ENCODE measurements at regions not wholly inside any gene's neighbourhood (a gene's known extent, or its start where the extent isn't known, plus 50 kb on each side); places are given as distances from the start of the nearest gene placed in this dataset.
"Not testable (repeated sequence)": the region's sequence is repeated elsewhere in the genome, so short reads cannot be mapped to it uniquely, and the experiment has no call there.

GRCh38 chr14:104262515-104263514 lies 124.4 kb downstream of the KIF26A start:
- Mint-ChIP-seq H3K27ac (no peak overlapping the region), H3K27me3 (peaks cover 10% of the 10 kb centered on the region)

DNA sequence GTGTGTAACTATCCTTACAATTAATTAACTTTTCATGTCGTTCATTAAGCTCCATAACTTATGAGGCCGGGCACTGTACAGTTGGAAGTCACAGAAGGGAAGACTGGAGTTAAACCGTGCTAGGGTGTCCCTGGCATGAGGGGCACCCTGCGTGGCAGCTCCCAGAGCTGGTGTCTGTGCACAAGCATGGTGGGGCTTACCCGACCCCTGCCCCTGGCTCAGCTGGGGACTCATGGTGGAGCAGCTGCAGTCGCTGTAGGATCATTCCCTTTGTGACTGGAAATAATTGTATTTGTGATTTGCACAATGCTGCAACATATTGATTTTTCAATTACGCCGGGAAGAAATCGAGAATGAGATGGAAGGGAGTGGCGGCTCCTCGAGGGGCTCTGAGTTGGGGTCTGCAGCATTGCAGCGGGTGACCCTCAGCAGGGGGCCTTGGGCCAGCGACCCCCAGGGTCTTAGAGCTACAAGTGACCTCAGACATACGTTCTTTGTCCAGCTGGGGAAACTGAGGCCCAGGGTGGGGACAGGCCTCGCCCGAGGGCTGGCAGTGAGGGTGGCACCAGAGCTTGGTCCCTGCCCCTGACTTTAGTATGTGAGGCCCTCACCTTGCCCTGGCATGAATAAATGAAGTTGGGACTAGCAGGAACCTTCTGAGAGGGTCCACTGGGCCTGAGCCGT lies 125.4 kb downstream of the KIF26A start:
- peak overlapping the region in 1 of 4 donors; percentile 72 for H3K4me3 Mint-ChIP-seq
- no peaks in the 10 kb centered on the region for H3K36me3 Mint-ChIP-seq
- H3K9me3 Mint-ChIP-seq = peaks cover 0 to 12% (median 10%) of the 10 kb centered on the region in 3 donors
- H3K27me3 Mint-ChIP-seq = peaks cover 7% of the 10 kb centered on the region
- no peaks in the 10 kb centered on the region for H3K4me1 Mint-ChIP-seq
- H3K27ac Mint-ChIP-seq = no peak overlapping the region

More at GRCh38 chr14:104262515-104263514, 124.4 kb downstream of the KIF26A start:
- peaks cover 3% of the 10 kb centered on the region for H3K36me3 Mint-ChIP-seq
- peaks cover 0 to 16% (median 10%) of the 10 kb centered on the region in 3 donors for H3K9me3 Mint-ChIP-seq
- H3K4me1 Mint-ChIP-seq = no peaks in the 10 kb centered on the region
- H3K4me3 Mint-ChIP-seq = no peak overlapping the region

- no peak overlapping the region for H3K4me3 Mint-ChIP-seq
- H3K36me3 Mint-ChIP-seq = no peaks in the 10 kb centered on the region
- H3K4me1 Mint-ChIP-seq = peaks cover 0 to 2% (median 0%) of the 10 kb centered on the region in 3 donors
- H3K27me3 Mint-ChIP-seq = peaks cover 4% of the 10 kb centered on the region
- H3K9me3 Mint-ChIP-seq = peaks cover 0 to 12% (median 10%) of the 10 kb centered on the region in 3 donors
- H3K27ac Mint-ChIP-seq = no peak overlapping the region
These were observed 126.3 kb downstream of the KIF26A start for GRCh38 chr14:104264495-104265265.

DNA sequence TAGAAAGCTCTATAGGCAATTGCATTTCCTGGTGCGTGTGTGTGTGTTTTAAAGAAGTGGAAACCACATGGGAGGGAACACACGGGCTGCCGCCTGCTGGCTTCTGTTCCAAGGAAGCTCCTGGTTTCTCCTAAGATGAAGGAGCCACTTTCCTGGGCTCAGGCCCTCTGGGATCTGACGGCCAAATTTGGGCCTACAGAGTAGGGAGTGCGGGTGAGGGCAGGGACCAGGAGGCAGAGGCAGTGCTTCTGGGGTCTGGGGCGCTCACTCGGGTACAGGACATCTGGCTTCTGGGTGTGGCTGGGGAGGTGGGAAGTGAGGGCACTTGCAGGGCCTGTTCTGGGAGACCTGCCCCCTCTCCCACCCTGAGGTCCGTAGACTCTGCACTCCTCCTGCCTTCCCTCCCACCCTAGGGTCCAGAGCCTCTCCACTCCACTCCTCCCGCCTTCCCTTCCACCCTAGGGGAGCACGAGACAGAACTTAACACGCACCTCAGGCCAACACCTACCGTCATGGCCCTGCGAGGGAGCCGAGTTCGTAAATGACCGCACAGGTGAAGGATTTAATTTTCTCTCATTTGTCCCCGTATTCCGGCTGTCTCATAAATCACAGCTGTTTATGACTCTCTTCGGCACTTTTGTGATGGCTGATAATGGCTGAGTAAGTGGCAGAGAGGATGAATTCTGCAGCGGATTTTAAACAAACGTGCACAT lies 127.7 kb downstream of the KIF26A start:
- Mint-ChIP-seq H3K4me1 (peaks cover 0 to 2% (median 0%) of the 10 kb centered on the region in 3 donors), H3K4me3 (peak overlapping the region in 1 of 4 donors; percentile 45), H3K9me3 (peaks cover under 1 to 8% (median 3%) of the 10 kb centered on the region in 3 donors), H3K27me3 (peaks cover 4% of the 10 kb centered on the region), H3K36me3 (no peaks in the 10 kb centered on the region), H3K27ac (no peak overlapping the region)

DNA sequence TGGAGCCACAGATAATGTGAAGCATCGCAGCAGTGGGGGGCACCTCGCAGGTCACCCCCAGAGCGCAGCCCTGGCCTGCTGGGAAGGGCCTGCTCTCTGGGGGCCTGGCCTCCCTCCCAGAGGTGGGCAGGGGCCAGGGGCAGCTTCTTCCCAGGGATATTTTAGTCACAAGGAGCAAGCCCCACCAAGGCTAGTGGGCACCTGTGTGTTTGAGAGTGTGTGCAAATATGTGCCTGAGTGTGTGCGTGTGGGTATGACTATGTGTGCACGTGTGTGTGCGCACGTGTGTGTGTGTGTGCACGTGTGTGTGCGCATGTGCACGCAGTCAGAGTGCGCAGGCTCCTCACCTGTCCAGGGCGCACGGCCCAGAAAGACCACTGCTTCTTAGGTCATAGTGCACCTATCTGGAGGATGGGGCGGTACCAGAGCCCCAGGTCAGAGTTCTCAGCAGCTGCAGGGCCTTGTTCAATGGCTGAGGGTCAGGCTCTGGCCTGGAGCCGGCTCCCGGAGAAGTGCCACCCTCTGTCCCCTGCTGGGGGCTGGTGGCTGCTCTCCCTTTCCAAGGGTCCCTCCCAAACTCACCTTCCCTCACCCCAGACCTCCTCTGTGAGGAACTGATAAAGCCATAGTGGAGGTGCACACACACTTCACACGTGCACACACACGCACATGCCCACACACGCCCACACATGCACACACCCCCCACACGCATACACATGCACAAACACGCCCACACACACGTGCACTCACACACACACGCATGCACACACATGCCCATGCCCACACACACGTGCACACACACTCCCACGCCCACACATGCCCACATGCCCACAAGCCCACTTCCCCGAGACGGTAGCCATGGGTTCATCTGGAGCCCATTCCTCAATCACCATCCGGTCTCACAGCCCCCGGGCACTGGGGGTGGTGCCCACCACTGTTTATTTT lies 128.5 kb downstream of the KIF26A start:
- Mint-ChIP-seq H3K9me3 (peaks cover 2% of the 10 kb centered on the region in 3 donors), H3K4me1 (peaks cover 0 to 2% (median 0%) of the 10 kb centered on the region in 3 donors), H3K36me3 (no peaks in the 10 kb centered on the region), H3K27ac (no peak overlapping the region), H3K4me3 (no peak overlapping the region), H3K27me3 (peaks cover 4% of the 10 kb centered on the region)

- Mint-ChIP-seq H3K27ac (no peak overlapping the region), H3K9me3 (peaks cover 0 to 2% (median 2%) of the 10 kb centered on the region in 3 donors), H3K36me3 (no peaks in the 10 kb centered on the region), H3K4me1 (peaks cover 0 to 2% (median 0%) of the 10 kb centered on the region in 3 donors), H3K27me3 (peaks cover 4% of the 10 kb centered on the region), H3K4me3 (peak overlapping the region in 1 of 4 donors; percentile 68)
These were observed 129.5 kb downstream of the KIF26A start for GRCh38 chr14:104267895-104268294.

DNA sequence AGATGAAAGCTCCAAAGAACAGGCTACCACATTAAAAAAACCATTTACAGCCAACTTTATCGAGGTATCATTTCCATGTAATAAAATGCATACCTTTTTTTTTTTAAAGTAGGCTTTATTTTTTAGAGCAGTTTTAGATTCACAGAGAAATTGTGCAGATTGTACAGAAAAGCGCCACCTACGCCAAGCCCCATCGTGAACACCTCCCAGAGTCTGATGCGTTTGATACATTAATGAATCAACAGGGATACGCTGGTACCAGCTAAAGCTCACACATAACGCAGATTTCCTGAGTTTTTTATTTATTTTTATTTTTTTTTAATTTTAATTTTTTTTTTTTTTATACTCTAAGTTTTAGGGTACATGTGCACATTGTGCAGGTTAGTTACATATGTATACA lies 129.9 kb downstream of the KIF26A start:
- Mint-ChIP-seq H3K9me3 (peaks cover 0 to 2% (median 2%) of the 10 kb centered on the region in 3 donors), H3K27me3 (peaks cover 4% of the 10 kb centered on the region), H3K27ac (no peak overlapping the region), H3K4me3 (peak overlapping the region in 1 of 4 donors; percentile 68), H3K4me1 (peaks cover 0 to 2% (median 0%) of the 10 kb centered on the region in 3 donors), H3K36me3 (no peaks in the 10 kb centered on the region)

- H3K27ac Mint-ChIP-seq = no peak overlapping the region
- H3K27me3 Mint-ChIP-seq = peaks cover 4% of the 10 kb centered on the region
- no peaks in the 10 kb centered on the region for H3K36me3 Mint-ChIP-seq
- no peak overlapping the region for H3K4me3 Mint-ChIP-seq
- H3K9me3 Mint-ChIP-seq = peaks cover 0 to 2% (median 2%) of the 10 kb centered on the region in 3 donors
- peaks cover 0 to 2% (median 0%) of the 10 kb centered on the region in 3 donors for H3K4me1 Mint-ChIP-seq
These were observed 130.5 kb downstream of the KIF26A start for GRCh38 chr14:104268725-104269436.

- not testable (repeated sequence) for H3K27me3 Mint-ChIP-seq, H3K27ac Mint-ChIP-seq, H3K4me3 Mint-ChIP-seq, H3K36me3 Mint-ChIP-seq, H3K4me1 Mint-ChIP-seq, H3K9me3 Mint-ChIP-seq
These were observed 131.3 kb downstream of the KIF26A start for GRCh38 chr14:104269511-104270241.

- H3K4me1 Mint-ChIP-seq = peaks cover 0 to 2% (median 0%) of the 10 kb centered on the region in 3 donors
- no peak overlapping the region for H3K27ac Mint-ChIP-seq
- no peak overlapping the region for H3K4me3 Mint-ChIP-seq
- peaks cover 0 to 2% (median 2%) of the 10 kb centered on the region in 3 donors for H3K9me3 Mint-ChIP-seq
- no peaks in the 10 kb centered on the region for H3K36me3 Mint-ChIP-seq
- H3K27me3 Mint-ChIP-seq = peaks cover 4% of the 10 kb centered on the region
These were observed 133.0 kb downstream of the KIF26A start for GRCh38 chr14:104271391-104271790.

GRCh38 chr14:104274806-104275205 lies 136.4 kb downstream of the KIF26A start:
- H3K36me3 Mint-ChIP-seq = no peaks in the 10 kb centered on the region
- H3K27ac Mint-ChIP-seq = no peak overlapping the region
- H3K4me1 Mint-ChIP-seq = no peaks in the 10 kb centered on the region
- H3K9me3 Mint-ChIP-seq = peaks cover 0 to 5% (median 2%) of the 10 kb centered on the region in 3 donors
- no peak overlapping the region for H3K4me3 Mint-ChIP-seq
- peaks cover 11% of the 10 kb centered on the region for H3K27me3 Mint-ChIP-seq
